RCC 7860 (cell line): ENCODE measurements at regions not wholly inside any gene's neighbourhood (a gene's known extent, or its start where the extent isn't known, plus 50 kb on each side); places are given as distances from the start of the nearest gene placed in this dataset.

Source experiments
- DNase-seq: peaks from one replicate; pipeline ENCODE4 v3.0.0-alpha.2; 2015; ENCODE audit warnings: low spot score
- FAIRE-seq: peaks from 2 replicates; lab custom pipeline; 2012; peaks lifted over from hg19 to GRCh38; lab: Jason Lieb, UNC

GRCh38 chr16:6038941-6039645 is 941.5 kb upstream of the EEF2KMT start:
- DNase-seq (no peak), FAIRE-seq (no peak)

GRCh38 chr16:6035161-6035560 is 937.6 kb upstream of the EEF2KMT start:
- DNase-seq, result no peak
- FAIRE-seq, result no peak

- DNase-seq (no peak), FAIRE-seq (no peak)
Measured at GRCh38 chr16:6034511-6034910, 936.9 kb upstream of the EEF2KMT start.

GRCh38 chr16:6032438-6032837 is 934.8 kb upstream of the EEF2KMT start:
- no peak for DNase-seq
- no peak for FAIRE-seq

- no peak for FAIRE-seq
- no peak for DNase-seq
Measured at GRCh38 chr16:6031567-6031966, 934.0 kb upstream of the EEF2KMT start.

- DNase-seq, result no peak
- no peak for FAIRE-seq
Measured at GRCh38 chr16:6031102-6031501, 933.5 kb upstream of the EEF2KMT start.

GRCh38 chr16:6027733-6028132 is 930.1 kb upstream of the EEF2KMT start:
- DNase-seq (no peak), FAIRE-seq (no peak)

GRCh38 chr16:6023449-6023848 is 925.9 kb upstream of the EEF2KMT start:
- FAIRE-seq, result no peak
- no peak for DNase-seq

GRCh38 chr16:6021276-6021943 is 923.8 kb upstream of the EEF2KMT start:
- no peak for DNase-seq
- FAIRE-seq, result no peak

- DNase-seq (no peak), FAIRE-seq (no peak)
Measured at GRCh38 chr16:6020162-6020985, 922.8 kb upstream of the EEF2KMT start.

- no peak for FAIRE-seq
- no peak for DNase-seq
Measured at GRCh38 chr16:6019490-6019991, 921.9 kb upstream of the EEF2KMT start.

- DNase-seq (no peak), FAIRE-seq (no peak)
Measured at GRCh38 chr16:6018848-6019489, 921.4 kb upstream of the EEF2KMT start.

- peak; percentile 50 for DNase-seq
- FAIRE-seq, result peak; percentile 61
Measured at GRCh38 chr16:6016530-6017184, 919.1 kb upstream of the EEF2KMT start.

GRCh38 chr16:6012716-6013115 is 915.1 kb upstream of the EEF2KMT start:
- FAIRE-seq, result no peak
- DNase-seq, result no peak

GRCh38 chr16:6009151-6009550 is 911.6 kb upstream of the EEF2KMT start:
- FAIRE-seq (no peak), DNase-seq (no peak)

- DNase-seq, result no peak
- no peak for FAIRE-seq
Measured at GRCh38 chr16:6008670-6009069, 911.1 kb upstream of the EEF2KMT start.

- no peak for DNase-seq
Measured at GRCh38 chr16:5993356-5993755, 895.8 kb upstream of the EEF2KMT start.

GRCh38 chr16:5982979-5983378 is 885.4 kb upstream of the EEF2KMT start:
- FAIRE-seq (no peak), DNase-seq (no peak)

More at GRCh38 chr16:5993356-5993755, 895.8 kb upstream of the EEF2KMT start:
- no peak for FAIRE-seq

GRCh38 chr16:5979905-5980550 is 882.4 kb upstream of the EEF2KMT start:
- DNase-seq (no peak), FAIRE-seq (no peak)

GRCh38 chr16:5977329-5977728 is 879.7 kb upstream of the EEF2KMT start:
- FAIRE-seq (no peak), DNase-seq (no peak)
